ENCODE measurements at regions not wholly inside any gene's neighbourhood (a gene's known extent, or its start where the extent isn't known, plus 50 kb on each side); places are given as distances from the start of the nearest gene placed in this dataset.

GRCh38 chr16:48877946-48878345, 268.0 kb upstream of the N4BP1 start:
- no peaks in the 10 kb centered on the region for H3K27me3 Mint-ChIP-seq
- ATAC-seq (replicated peaks; ENCODE audit: extremely low read depth, poor library complexity, severe bottlenecking) (no peak), DNase-seq (ENCODE audit: low spot score in 2 of 2) (no peak)
- H3K9me3 Mint-ChIP-seq = peaks cover 14% of the 10 kb centered on the region
- H3K4me1 Mint-ChIP-seq = no peaks in the 10 kb centered on the region
- H3K36me3 Mint-ChIP-seq (ENCODE audit: insufficient read depth) = no peaks in the 10 kb centered on the region
- H3K27ac Mint-ChIP-seq (ENCODE audit: low read depth) = no peak overlapping the region
- no peak overlapping the region for H3K4me3 Mint-ChIP-seq

- no peaks in the 10 kb centered on the region for H3K4me1 Mint-ChIP-seq
- DNase-seq (ENCODE audit: low spot score in 2 of 2) = no peak
- H3K9me3 Mint-ChIP-seq = peaks cover 24% of the 10 kb centered on the region
- no peak for ATAC-seq (replicated peaks; ENCODE audit: extremely low read depth, poor library complexity, severe bottlenecking)
- H3K27ac Mint-ChIP-seq (ENCODE audit: low read depth) = no peak overlapping the region
- H3K36me3 Mint-ChIP-seq (ENCODE audit: insufficient read depth) = no peaks in the 10 kb centered on the region
- no peaks in the 10 kb centered on the region for H3K27me3 Mint-ChIP-seq
- H3K4me3 Mint-ChIP-seq = no peak overlapping the region
Measured at GRCh38 chr16:48870141-48870540, 260.2 kb upstream of the N4BP1 start.

- no peaks in the 10 kb centered on the region for H3K4me1 Mint-ChIP-seq
- peaks cover 25% of the 10 kb centered on the region for H3K9me3 Mint-ChIP-seq
- no peak overlapping the region for H3K4me3 Mint-ChIP-seq
- no peak for DNase-seq (ENCODE audit: low spot score in 2 of 2)
- H3K27me3 Mint-ChIP-seq = no peaks in the 10 kb centered on the region
- H3K27ac Mint-ChIP-seq (ENCODE audit: low read depth) = no peak overlapping the region
- no peaks in the 10 kb centered on the region for H3K36me3 Mint-ChIP-seq (ENCODE audit: insufficient read depth)
- no peak for ATAC-seq (replicated peaks; ENCODE audit: extremely low read depth, poor library complexity, severe bottlenecking)
Measured at GRCh38 chr16:48865520-48865919, 255.5 kb upstream of the N4BP1 start.

- Mint-ChIP-seq H3K4me3 (no peak overlapping the region), H3K27ac (ENCODE audit: low read depth) (no peak overlapping the region), H3K4me1 (no peaks in the 10 kb centered on the region), H3K9me3 (peaks cover 19% of the 10 kb centered on the region), H3K36me3 (ENCODE audit: insufficient read depth) (no peaks in the 10 kb centered on the region), H3K27me3 (no peaks in the 10 kb centered on the region)
- no peak for DNase-seq (ENCODE audit: low spot score in 2 of 2)
- no peak for ATAC-seq (replicated peaks; ENCODE audit: extremely low read depth, poor library complexity, severe bottlenecking)
Measured at GRCh38 chr16:48864055-48864454, 254.1 kb upstream of the N4BP1 start.

GRCh38 chr16:48862087-48862532, 252.1 kb upstream of the N4BP1 start:
- Mint-ChIP-seq H3K4me1 (no peaks in the 10 kb centered on the region), H3K4me3 (no peak overlapping the region), H3K27ac (ENCODE audit: low read depth) (no peak overlapping the region), H3K27me3 (no peaks in the 10 kb centered on the region), H3K36me3 (ENCODE audit: insufficient read depth) (no peaks in the 10 kb centered on the region), H3K9me3 (peaks cover 12% of the 10 kb centered on the region)
- DNase-seq (ENCODE audit: low spot score in 2 of 2) = no peak
- ATAC-seq (replicated peaks; ENCODE audit: extremely low read depth, poor library complexity, severe bottlenecking) = no peak

GRCh38 chr16:48860341-48860740, 250.4 kb upstream of the N4BP1 start:
- Mint-ChIP-seq H3K27me3 (no peaks in the 10 kb centered on the region), H3K4me1 (no peaks in the 10 kb centered on the region), H3K9me3 (peaks cover 12% of the 10 kb centered on the region), H3K36me3 (ENCODE audit: insufficient read depth) (no peaks in the 10 kb centered on the region), H3K4me3 (no peak overlapping the region), H3K27ac (ENCODE audit: low read depth) (no peak overlapping the region)
- DNase-seq (ENCODE audit: low spot score in 2 of 2) = no peak
- ATAC-seq (replicated peaks; ENCODE audit: extremely low read depth, poor library complexity, severe bottlenecking) = no peak

- no peaks in the 10 kb centered on the region for H3K36me3 Mint-ChIP-seq (ENCODE audit: insufficient read depth)
- no peak overlapping the region for H3K4me3 Mint-ChIP-seq
- no peaks in the 10 kb centered on the region for H3K9me3 Mint-ChIP-seq
- H3K27ac Mint-ChIP-seq (ENCODE audit: low read depth) = no peak overlapping the region
- H3K4me1 Mint-ChIP-seq = no peaks in the 10 kb centered on the region
- no peaks in the 10 kb centered on the region for H3K27me3 Mint-ChIP-seq
- ATAC-seq (replicated peaks; ENCODE audit: extremely low read depth, poor library complexity, severe bottlenecking) (no peak), DNase-seq (ENCODE audit: low spot score in 2 of 2) (no peak)
Measured at GRCh38 chr16:48852951-48853350, 243.0 kb upstream of the N4BP1 start.

- no peaks in the 10 kb centered on the region for H3K4me1 Mint-ChIP-seq
- H3K4me3 Mint-ChIP-seq = no peak overlapping the region
- DNase-seq (ENCODE audit: low spot score in 2 of 2) (no peak), ATAC-seq (replicated peaks; ENCODE audit: extremely low read depth, poor library complexity, severe bottlenecking) (no peak)
- no peak overlapping the region for H3K27ac Mint-ChIP-seq (ENCODE audit: low read depth)
- no peaks in the 10 kb centered on the region for H3K36me3 Mint-ChIP-seq (ENCODE audit: insufficient read depth)
- H3K9me3 Mint-ChIP-seq = no peaks in the 10 kb centered on the region
- no peaks in the 10 kb centered on the region for H3K27me3 Mint-ChIP-seq
Measured at GRCh38 chr16:48852458-48852857, 242.5 kb upstream of the N4BP1 start.

GRCh38 chr16:48850097-48850770, 240.3 kb upstream of the N4BP1 start:
- no peaks in the 10 kb centered on the region for H3K36me3 Mint-ChIP-seq (ENCODE audit: insufficient read depth)
- no peak overlapping the region for H3K4me3 Mint-ChIP-seq
- ATAC-seq (replicated peaks; ENCODE audit: extremely low read depth, poor library complexity, severe bottlenecking) (no peak), DNase-seq (ENCODE audit: low spot score in 2 of 2) (no peak)
- H3K4me1 Mint-ChIP-seq = no peaks in the 10 kb centered on the region
- H3K9me3 Mint-ChIP-seq = no peaks in the 10 kb centered on the region
- H3K27me3 Mint-ChIP-seq = no peaks in the 10 kb centered on the region
- H3K27ac Mint-ChIP-seq (ENCODE audit: low read depth) = no peak overlapping the region

GRCh38 chr16:48846277-48846676, 236.3 kb upstream of the N4BP1 start:
- Mint-ChIP-seq H3K27ac (ENCODE audit: low read depth) (no peak overlapping the region), H3K4me1 (no peaks in the 10 kb centered on the region), H3K4me3 (no peak overlapping the region), H3K36me3 (ENCODE audit: insufficient read depth) (no peaks in the 10 kb centered on the region), H3K9me3 (no peaks in the 10 kb centered on the region), H3K27me3 (no peaks in the 10 kb centered on the region)
- ATAC-seq (replicated peaks; ENCODE audit: extremely low read depth, poor library complexity, severe bottlenecking) (no peak), DNase-seq (ENCODE audit: low spot score in 2 of 2) (no peak)

GRCh38 chr16:48845261-48845660, 235.3 kb upstream of the N4BP1 start:
- H3K9me3 Mint-ChIP-seq = peaks cover 8% of the 10 kb centered on the region
- no peaks in the 10 kb centered on the region for H3K27me3 Mint-ChIP-seq
- DNase-seq (ENCODE audit: low spot score in 2 of 2) = no peak
- no peak overlapping the region for H3K4me3 Mint-ChIP-seq
- H3K36me3 Mint-ChIP-seq (ENCODE audit: insufficient read depth) = no peaks in the 10 kb centered on the region
- no peaks in the 10 kb centered on the region for H3K4me1 Mint-ChIP-seq
- ATAC-seq (replicated peaks; ENCODE audit: extremely low read depth, poor library complexity, severe bottlenecking) = no peak
- no peak overlapping the region for H3K27ac Mint-ChIP-seq (ENCODE audit: low read depth)

GRCh38 chr16:48838349-48838748, 228.4 kb upstream of the N4BP1 start:
- Mint-ChIP-seq H3K4me1 (no peaks in the 10 kb centered on the region), H3K27ac (ENCODE audit: low read depth) (no peak overlapping the region), H3K27me3 (no peaks in the 10 kb centered on the region), H3K9me3 (peaks cover 8% of the 10 kb centered on the region), H3K4me3 (no peak overlapping the region), H3K36me3 (ENCODE audit: insufficient read depth) (no peaks in the 10 kb centered on the region)
- DNase-seq (ENCODE audit: low spot score in 2 of 2) = no peak
- ATAC-seq (replicated peaks; ENCODE audit: extremely low read depth, poor library complexity, severe bottlenecking) = no peak

- H3K9me3 Mint-ChIP-seq = peaks cover 8% of the 10 kb centered on the region
- DNase-seq (ENCODE audit: low spot score in 2 of 2) (no peak), ATAC-seq (replicated peaks; ENCODE audit: extremely low read depth, poor library complexity, severe bottlenecking) (no peak)
- H3K27me3 Mint-ChIP-seq = no peaks in the 10 kb centered on the region
- H3K4me3 Mint-ChIP-seq = no peak overlapping the region
- H3K36me3 Mint-ChIP-seq (ENCODE audit: insufficient read depth) = no peaks in the 10 kb centered on the region
- H3K27ac Mint-ChIP-seq (ENCODE audit: low read depth) = no peak overlapping the region
- no peaks in the 10 kb centered on the region for H3K4me1 Mint-ChIP-seq
Measured at GRCh38 chr16:48836636-48837035, 226.7 kb upstream of the N4BP1 start.

Measured in central memory CD8-positive, alpha-beta T cell (primary cell).